Effector memory CD8-positive, alpha-beta T cell (primary cell): ENCODE measurements at regions not wholly inside any gene's neighbourhood (a gene's known extent, or its start where the extent isn't known, plus 50 kb on each side); places are given as distances from the start of the nearest gene placed in this dataset.
"Not testable (repeated sequence)": the region's sequence is repeated elsewhere in the genome, so short reads cannot be mapped to it uniquely, and the experiment has no call there.

Source experiments
- ATAC-seq: fragments of 150-1000 bp; cut with Tn5 transposase; replicated peaks from 2 replicates; pipeline ENCODE4 v1.10.0; 2021; ENCODE audit warnings: mild to moderate bottlenecking, moderate library complexity
- DNase-seq, 3 experiments: peaks; one replicate each; pipeline ENCODE4 v3.0.0; 2021
- H3K27ac Mint-ChIP-seq, 2 donors: one replicate each; pipeline ENCODE4 v1.8.0; 2022; ENCODE audit warnings: mild to moderate bottlenecking in 2 of 2, mixed read lengths in 2 of 2, moderate library complexity in 2 of 2
- H3K27me3 Mint-ChIP-seq, 2 donors: one replicate each; pipeline ENCODE4 v1.8.0; 2022; ENCODE audit warnings: mixed read lengths in 2 of 2
- H3K36me3 Mint-ChIP-seq: one replicate; pipeline ENCODE4 v1.8.0; 2022; ENCODE audit warnings: mild to moderate bottlenecking, moderate library complexity, mixed read lengths; ENCODE audit not compliant: insufficient read depth
- H3K4me1 Mint-ChIP-seq, 2 donors: one replicate each; pipeline ENCODE4 v1.8.0; 2022; ENCODE audit warnings: low read depth in 2 of 2, mixed read lengths in 2 of 2
- H3K4me3 Mint-ChIP-seq, 2 donors: one replicate each; pipeline ENCODE4 v1.8.0; 2022; ENCODE audit warnings: mild to moderate bottlenecking in 2 of 2, mixed read lengths in 2 of 2, moderate library complexity in 2 of 2
- H3K9me3 Mint-ChIP-seq, 2 donors: one replicate each; pipeline ENCODE4 v1.8.0; 2022; ENCODE audit warnings: mixed read lengths in 2 of 2

DNA sequence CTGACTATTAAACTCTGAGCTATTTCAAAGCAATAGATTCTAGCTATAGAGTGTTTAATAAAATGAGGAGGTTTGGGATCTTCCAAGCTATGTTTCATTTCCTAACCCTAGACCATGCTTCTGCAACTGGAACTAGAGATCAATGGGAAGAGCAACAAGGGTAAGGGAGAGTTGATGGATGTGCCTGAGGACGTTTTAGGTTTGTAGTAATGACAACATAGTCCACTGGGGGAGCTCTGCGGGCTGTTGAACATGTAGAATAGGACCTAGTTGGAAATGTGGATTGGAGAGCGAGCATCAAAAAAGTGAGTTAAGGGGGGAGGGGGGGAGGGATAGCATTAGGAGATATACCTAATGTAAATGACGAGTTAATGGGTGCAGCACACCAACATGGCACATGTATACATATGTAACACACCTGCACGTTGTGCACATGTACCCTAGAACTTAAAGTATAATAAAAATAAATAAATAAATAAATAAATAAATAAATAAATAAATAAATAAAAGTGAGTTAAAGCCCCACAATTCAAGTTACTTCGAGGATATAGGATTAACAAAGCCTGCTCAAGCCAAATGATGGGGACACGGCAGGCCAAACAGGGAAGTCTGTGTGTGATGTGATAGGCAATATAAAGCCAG, 165.7 kb upstream of the HES1 start:
- H3K4me1 Mint-ChIP-seq, H3K36me3 Mint-ChIP-seq, H3K27ac Mint-ChIP-seq, H3K4me3 Mint-ChIP-seq, H3K9me3 Mint-ChIP-seq, ATAC-seq, DNase-seq: not testable (repeated sequence)
- peaks cover 22 to 73% of the 10 kb centered on the region in 2 donors for H3K27me3 Mint-ChIP-seq

- H3K4me3 Mint-ChIP-seq, result no peak overlapping the region
- ATAC-seq (no peak), DNase-seq (no peak)
- H3K27ac Mint-ChIP-seq, result no peak overlapping the region
- H3K9me3 Mint-ChIP-seq, result no peaks in the 10 kb centered on the region
- no peaks in the 10 kb centered on the region for H3K36me3 Mint-ChIP-seq
- no peaks in the 10 kb centered on the region for H3K4me1 Mint-ChIP-seq
- H3K27me3 Mint-ChIP-seq, result peaks cover 18 to 73% of the 10 kb centered on the region in 2 donors
Measured at GRCh38 chr3:193970773-193971206, 165.2 kb upstream of the HES1 start.

DNA sequence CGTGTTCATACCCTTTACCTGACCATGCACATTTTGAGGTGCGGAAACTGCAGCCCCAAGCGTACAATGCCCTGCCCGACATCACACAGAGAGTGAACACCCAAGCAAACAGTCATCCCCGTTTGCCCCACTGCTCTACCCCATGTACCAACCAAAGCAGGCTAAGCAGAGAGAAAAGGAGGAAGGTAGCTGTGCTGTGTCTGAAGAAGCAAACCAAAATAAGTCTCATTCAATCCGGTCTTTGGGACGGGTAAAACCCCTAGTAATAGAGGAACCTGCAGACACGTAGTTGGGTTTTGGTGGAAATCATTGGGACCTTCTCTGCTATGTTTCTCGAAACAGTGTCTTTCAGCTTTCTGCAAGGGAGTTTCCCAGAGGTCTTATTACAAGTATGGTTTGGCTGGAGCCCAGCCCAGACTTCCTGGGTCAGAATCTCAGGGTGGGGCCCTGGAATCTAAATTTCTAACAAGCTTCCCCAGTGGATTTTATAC, 164.6 kb upstream of the HES1 start:
- no peaks in the 10 kb centered on the region for H3K4me1 Mint-ChIP-seq
- H3K4me3 Mint-ChIP-seq, result no peak overlapping the region
- H3K27me3 Mint-ChIP-seq, result peaks cover 13 to 73% of the 10 kb centered on the region in 2 donors
- no peak for DNase-seq
- no peaks in the 10 kb centered on the region for H3K9me3 Mint-ChIP-seq
- H3K36me3 Mint-ChIP-seq, result no peaks in the 10 kb centered on the region
- peak; percentile 41 for ATAC-seq
- H3K27ac Mint-ChIP-seq, result no peak overlapping the region

DNA sequence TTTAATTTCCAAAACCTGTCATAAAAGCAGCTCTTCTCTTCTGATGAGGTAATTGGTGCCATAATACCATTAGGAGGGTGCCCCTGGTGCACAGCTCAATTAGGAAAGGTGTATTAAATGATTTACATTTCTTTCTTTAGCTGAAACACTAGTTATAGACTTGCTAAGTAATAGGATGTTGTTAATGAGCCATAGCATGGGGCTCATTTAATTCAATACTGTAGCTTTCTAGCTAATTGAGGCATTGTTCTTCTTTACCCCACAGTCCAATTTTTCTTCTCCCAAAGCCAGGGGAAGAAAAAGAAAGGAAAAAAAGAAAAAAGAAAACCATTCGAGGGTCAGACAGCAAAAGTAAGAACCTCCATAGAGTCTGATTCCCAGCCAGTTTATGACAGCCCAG, 164.0 kb upstream of the HES1 start:
- Mint-ChIP-seq H3K36me3 (no peaks in the 10 kb centered on the region), H3K4me1 (no peaks in the 10 kb centered on the region), H3K4me3 (no peak overlapping the region), H3K9me3 (no peaks in the 10 kb centered on the region), H3K27me3 (peaks cover 13 to 75% of the 10 kb centered on the region in 2 donors), H3K27ac (no peak overlapping the region)
- ATAC-seq, result no peak
- DNase-seq, result no peak

- no peak for DNase-seq
- peaks cover 13 to 81% of the 10 kb centered on the region in 2 donors for H3K27me3 Mint-ChIP-seq
- ATAC-seq, result no peak
- H3K4me3 Mint-ChIP-seq, result no peak overlapping the region
- no peaks in the 10 kb centered on the region for H3K9me3 Mint-ChIP-seq
- H3K27ac Mint-ChIP-seq, result no peak overlapping the region
- no peaks in the 10 kb centered on the region for H3K36me3 Mint-ChIP-seq
- no peaks in the 10 kb centered on the region for H3K4me1 Mint-ChIP-seq
Measured at GRCh38 chr3:193972832-193973231, 163.1 kb upstream of the HES1 start.

GRCh38 chr3:193974191-193974652, 161.7 kb upstream of the HES1 start:
- no peaks in the 10 kb centered on the region for H3K36me3 Mint-ChIP-seq
- H3K4me3 Mint-ChIP-seq, result no peak overlapping the region
- H3K27ac Mint-ChIP-seq, result no peak overlapping the region
- DNase-seq, result no peak
- ATAC-seq, result no peak
- peaks cover 20 to 82% of the 10 kb centered on the region in 2 donors for H3K27me3 Mint-ChIP-seq
- no peaks in the 10 kb centered on the region for H3K4me1 Mint-ChIP-seq
- no peaks in the 10 kb centered on the region for H3K9me3 Mint-ChIP-seq

GRCh38 chr3:193974671-193975535, 161.0 kb upstream of the HES1 start:
- Mint-ChIP-seq H3K27me3 (peaks cover 25 to 78% of the 10 kb centered on the region in 2 donors), H3K9me3 (no peaks in the 10 kb centered on the region), H3K4me3 (no peak overlapping the region), H3K27ac (no peak overlapping the region), H3K36me3 (no peaks in the 10 kb centered on the region), H3K4me1 (no peaks in the 10 kb centered on the region)
- no peak for DNase-seq
- ATAC-seq, result no peak

GRCh38 chr3:193977622-193978021, 158.3 kb upstream of the HES1 start:
- H3K27ac Mint-ChIP-seq, result no peak overlapping the region
- peaks cover 23 to 65% of the 10 kb centered on the region in 2 donors for H3K27me3 Mint-ChIP-seq
- H3K4me1 Mint-ChIP-seq, result no peaks in the 10 kb centered on the region
- DNase-seq (no peak), ATAC-seq (no peak)
- no peaks in the 10 kb centered on the region for H3K9me3 Mint-ChIP-seq
- no peak overlapping the region for H3K4me3 Mint-ChIP-seq
- no peaks in the 10 kb centered on the region for H3K36me3 Mint-ChIP-seq

GRCh38 chr3:193978030-193978429, 157.9 kb upstream of the HES1 start:
- ATAC-seq (no peak), DNase-seq (no peak)
- Mint-ChIP-seq H3K4me3 (no peak overlapping the region), H3K36me3 (no peaks in the 10 kb centered on the region), H3K4me1 (no peaks in the 10 kb centered on the region), H3K9me3 (no peaks in the 10 kb centered on the region), H3K27me3 (peaks cover 23 to 61% of the 10 kb centered on the region in 2 donors), H3K27ac (no peak overlapping the region)

DNA sequence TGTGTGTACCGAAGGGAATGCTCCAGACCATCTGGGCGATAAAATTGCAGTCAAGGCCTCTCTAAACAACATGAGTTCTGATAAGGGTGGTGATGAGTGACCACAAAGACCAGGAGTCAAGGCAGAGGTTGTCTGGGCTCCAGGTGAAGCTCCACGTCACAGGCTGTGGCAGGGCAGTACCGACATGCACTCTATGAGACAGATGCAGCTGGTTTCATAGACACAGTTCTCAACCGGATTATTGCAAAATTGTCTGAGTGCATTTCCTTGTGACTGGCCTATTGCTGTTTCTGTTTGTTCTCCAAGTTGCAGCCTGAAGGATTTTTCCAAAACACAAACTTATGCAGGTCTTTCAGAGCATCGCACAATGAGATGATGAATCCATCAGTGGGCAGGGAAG, 157.5 kb upstream of the HES1 start:
- DNase-seq, result no peak
- Mint-ChIP-seq H3K4me3 (no peak overlapping the region), H3K9me3 (no peaks in the 10 kb centered on the region), H3K27ac (no peak overlapping the region), H3K27me3 (peaks cover 21 to 56% of the 10 kb centered on the region in 2 donors), H3K4me1 (no peaks in the 10 kb centered on the region), H3K36me3 (no peaks in the 10 kb centered on the region)
- no peak for ATAC-seq

- Mint-ChIP-seq H3K4me3 (no peak overlapping the region), H3K36me3 (no peaks in the 10 kb centered on the region), H3K9me3 (no peaks in the 10 kb centered on the region), H3K4me1 (no peaks in the 10 kb centered on the region), H3K27ac (no peak overlapping the region), H3K27me3 (peaks cover 17 to 43% of the 10 kb centered on the region in 2 donors)
- DNase-seq (no peak), ATAC-seq (no peak)
Measured at GRCh38 chr3:193980326-193980725, 155.6 kb upstream of the HES1 start.

- Mint-ChIP-seq H3K4me3 (no peak overlapping the region), H3K4me1 (no peaks in the 10 kb centered on the region), H3K36me3 (no peaks in the 10 kb centered on the region), H3K9me3 (no peaks in the 10 kb centered on the region), H3K27ac (no peak overlapping the region), H3K27me3 (peaks cover 20 to 44% of the 10 kb centered on the region in 2 donors)
- ATAC-seq, result no peak
- no peak for DNase-seq
Measured at GRCh38 chr3:193980905-193981304, 155.0 kb upstream of the HES1 start.

DNA sequence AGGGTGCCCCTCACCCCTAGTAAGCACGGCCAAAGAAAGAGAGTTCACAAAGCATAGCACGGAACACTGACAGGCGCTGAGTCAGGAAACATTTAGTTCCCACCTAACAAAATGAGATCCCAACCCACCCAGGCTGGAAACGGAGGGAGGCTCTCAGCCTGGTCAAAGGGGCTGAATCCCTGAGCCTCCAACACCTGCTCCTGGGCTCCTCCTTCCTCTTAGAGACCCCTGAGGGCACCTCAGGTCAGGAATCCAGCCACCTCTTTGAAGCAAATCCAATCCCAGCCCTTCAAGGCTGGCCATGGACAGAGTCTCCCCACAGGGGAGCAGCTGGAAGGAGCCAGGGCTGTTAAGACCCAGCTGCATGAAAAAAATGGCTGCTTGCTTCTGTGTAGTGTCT, 154.4 kb upstream of the HES1 start:
- H3K9me3 Mint-ChIP-seq, result no peaks in the 10 kb centered on the region
- no peaks in the 10 kb centered on the region for H3K4me1 Mint-ChIP-seq
- ATAC-seq (no peak), DNase-seq (no peak)
- H3K4me3 Mint-ChIP-seq, result no peak overlapping the region
- H3K27ac Mint-ChIP-seq, result no peak overlapping the region
- H3K36me3 Mint-ChIP-seq, result no peaks in the 10 kb centered on the region
- H3K27me3 Mint-ChIP-seq, result peaks cover 24 to 50% of the 10 kb centered on the region in 2 donors

GRCh38 chr3:193982258-193982659, 153.7 kb upstream of the HES1 start:
- Mint-ChIP-seq H3K9me3 (no peaks in the 10 kb centered on the region), H3K4me1 (no peaks in the 10 kb centered on the region), H3K4me3 (no peak overlapping the region), H3K36me3 (no peaks in the 10 kb centered on the region), H3K27ac (no peak overlapping the region), H3K27me3 (peaks cover 28 to 51% of the 10 kb centered on the region in 2 donors)
- no peak for DNase-seq
- no peak for ATAC-seq
